ENCODE measurements at regions not wholly inside any gene's neighbourhood (a gene's known extent, or its start where the extent isn't known, plus 50 kb on each side); places are given as distances from the start of the nearest gene placed in this dataset.

DNA sequence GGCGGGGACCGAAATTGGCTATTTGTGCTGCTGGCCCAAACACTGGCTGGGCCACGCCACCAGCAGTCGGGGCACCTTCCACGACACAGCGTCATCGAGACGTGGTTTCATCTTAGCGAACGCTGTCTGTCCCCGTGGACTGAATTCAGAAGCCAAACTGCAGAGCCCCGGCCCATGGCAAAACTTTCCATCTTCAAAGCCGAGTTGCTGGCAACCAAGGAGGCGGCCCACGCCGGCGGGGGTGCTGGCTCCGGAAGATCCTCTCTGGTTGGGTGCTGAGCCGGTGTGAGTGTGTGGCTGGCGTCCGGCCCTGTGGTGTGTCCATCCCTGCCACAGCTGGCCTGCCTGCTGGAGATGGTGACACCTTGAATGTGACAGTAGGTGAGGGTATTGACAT lies 96.6 kb upstream of the ADRA2C start:
- TF ChIP-seq, protein P1, sequence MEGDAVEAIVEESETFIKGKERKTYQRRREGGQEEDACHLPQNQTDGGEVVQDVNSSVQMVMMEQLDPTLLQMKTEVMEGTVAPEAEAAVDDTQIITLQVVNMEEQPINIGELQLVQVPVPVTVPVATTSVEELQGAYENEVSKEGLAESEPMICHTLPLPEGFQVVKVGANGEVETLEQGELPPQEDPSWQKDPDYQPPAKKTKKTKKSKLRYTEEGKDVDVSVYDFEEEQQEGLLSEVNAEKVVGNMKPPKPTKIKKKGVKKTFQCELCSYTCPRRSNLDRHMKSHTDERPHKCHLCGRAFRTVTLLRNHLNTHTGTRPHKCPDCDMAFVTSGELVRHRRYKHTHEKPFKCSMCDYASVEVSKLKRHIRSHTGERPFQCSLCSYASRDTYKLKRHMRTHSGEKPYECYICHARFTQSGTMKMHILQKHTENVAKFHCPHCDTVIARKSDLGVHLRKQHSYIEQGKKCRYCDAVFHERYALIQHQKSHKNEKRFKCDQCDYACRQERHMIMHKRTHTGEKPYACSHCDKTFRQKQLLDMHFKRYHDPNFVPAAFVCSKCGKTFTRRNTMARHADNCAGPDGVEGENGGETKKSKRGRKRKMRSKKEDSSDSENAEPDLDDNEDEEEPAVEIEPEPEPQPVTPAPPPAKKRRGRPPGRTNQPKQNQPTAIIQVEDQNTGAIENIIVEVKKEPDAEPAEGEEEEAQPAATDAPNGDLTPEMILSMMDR (IDR thresholded peaks at IDR 0.05): no peak
- TF ChIP-seq POLR2A (IDR thresholded peaks at IDR 0.05): no peak

All from sigmoid colon (tissue), 3 donors.